ENCODE measurements at regions not wholly inside any gene's neighbourhood (a gene's known extent, or its start where the extent isn't known, plus 50 kb on each side); places are given as distances from the start of the nearest gene placed in this dataset.

DNA sequence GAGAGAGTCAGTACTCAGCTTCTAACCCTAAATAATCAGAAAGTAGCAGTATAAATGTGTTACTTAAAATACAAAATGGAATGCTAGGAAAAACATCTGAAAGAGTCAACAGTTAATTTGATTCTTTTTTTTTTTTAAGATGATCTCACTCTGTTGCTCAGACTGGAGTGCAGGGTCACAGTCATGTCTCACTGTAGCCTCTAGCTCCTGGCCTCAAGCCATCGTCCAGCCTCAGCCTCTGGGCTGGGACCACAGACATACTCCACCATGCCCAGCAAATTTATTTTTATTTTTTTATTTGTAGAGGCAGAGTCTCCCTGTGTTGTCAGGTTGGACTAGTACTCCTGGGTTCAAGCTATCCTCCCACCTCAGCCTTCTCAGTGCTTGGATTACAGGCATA, 424.9 kb downstream of the IRX2 start:
- no peaks in the 10 kb centered on the region for H3K79me2 ChIP-seq (ENCODE audit: low read length)
- H3K9ac ChIP-seq (ENCODE audit: low read length): no peak overlapping the region
- H3K4me1 ChIP-seq (ENCODE audit: low read length): no peaks in the 10 kb centered on the region
- no peaks in the 10 kb centered on the region for H3K9me3 ChIP-seq (ENCODE audit: insufficient read depth, low read length)
- no peaks in the 10 kb centered on the region for H4K20me1 ChIP-seq (ENCODE audit: insufficient read depth, low read length)
- no peak overlapping the region for H2AFZ ChIP-seq (ENCODE audit: low read depth, low read length)
- H3K27ac ChIP-seq (ENCODE audit: low read length): no peak overlapping the region
- H3K36me3 ChIP-seq (replicated peaks; ENCODE audit: low read depth, low read length): no peaks in the 10 kb centered on the region
- H3K4me2 ChIP-seq (ENCODE audit: low read length): no peak overlapping the region
- no peak for TF ChIP-seq EZH2phosphoT487 (IDR thresholded peaks at IDR 0.05; ENCODE audit: low read depth)
- TF ChIP-seq, protein P1, sequence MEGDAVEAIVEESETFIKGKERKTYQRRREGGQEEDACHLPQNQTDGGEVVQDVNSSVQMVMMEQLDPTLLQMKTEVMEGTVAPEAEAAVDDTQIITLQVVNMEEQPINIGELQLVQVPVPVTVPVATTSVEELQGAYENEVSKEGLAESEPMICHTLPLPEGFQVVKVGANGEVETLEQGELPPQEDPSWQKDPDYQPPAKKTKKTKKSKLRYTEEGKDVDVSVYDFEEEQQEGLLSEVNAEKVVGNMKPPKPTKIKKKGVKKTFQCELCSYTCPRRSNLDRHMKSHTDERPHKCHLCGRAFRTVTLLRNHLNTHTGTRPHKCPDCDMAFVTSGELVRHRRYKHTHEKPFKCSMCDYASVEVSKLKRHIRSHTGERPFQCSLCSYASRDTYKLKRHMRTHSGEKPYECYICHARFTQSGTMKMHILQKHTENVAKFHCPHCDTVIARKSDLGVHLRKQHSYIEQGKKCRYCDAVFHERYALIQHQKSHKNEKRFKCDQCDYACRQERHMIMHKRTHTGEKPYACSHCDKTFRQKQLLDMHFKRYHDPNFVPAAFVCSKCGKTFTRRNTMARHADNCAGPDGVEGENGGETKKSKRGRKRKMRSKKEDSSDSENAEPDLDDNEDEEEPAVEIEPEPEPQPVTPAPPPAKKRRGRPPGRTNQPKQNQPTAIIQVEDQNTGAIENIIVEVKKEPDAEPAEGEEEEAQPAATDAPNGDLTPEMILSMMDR (IDR thresholded peaks at IDR 0.05; ENCODE audit: low read depth, low read length): no peak
- H3K27me3 ChIP-seq (ENCODE audit: low read depth, low read length): no peaks in the 10 kb centered on the region
- H3K4me3 ChIP-seq (ENCODE audit: low read length): no peak overlapping the region

GRCh38 chr5:2324788-2325187, 426.7 kb downstream of the IRX2 start:
- H4K20me1 ChIP-seq (ENCODE audit: insufficient read depth, low read length): no peaks in the 10 kb centered on the region
- no peaks in the 10 kb centered on the region for H3K9me3 ChIP-seq (ENCODE audit: insufficient read depth, low read length)

DNA sequence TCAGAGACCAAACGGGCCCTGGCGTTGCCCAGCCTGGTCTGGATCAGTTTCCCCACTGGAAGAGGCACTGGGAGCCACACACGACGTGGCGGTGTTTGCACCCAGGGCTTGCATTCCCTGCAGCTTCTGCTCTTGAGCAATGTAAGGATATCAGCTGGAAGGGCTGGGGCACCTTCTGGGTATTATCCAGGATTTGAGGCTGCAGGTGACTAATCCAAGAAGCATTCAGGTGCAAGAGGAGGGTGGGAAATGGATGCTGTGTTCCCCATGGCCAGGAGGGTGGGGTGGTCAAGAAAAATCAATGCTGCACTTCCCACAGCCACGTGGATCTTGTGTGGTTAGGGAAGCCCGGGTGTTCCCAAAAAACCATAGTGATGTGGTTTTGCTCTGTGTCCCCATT, 430.9 kb downstream of the IRX2 start:
- Histone ChIP-seq H3K27me3 (ENCODE audit: low read depth, low read length) (no peaks in the 10 kb centered on the region), H2AFZ (ENCODE audit: low read depth, low read length) (no peak overlapping the region), H3K4me1 (ENCODE audit: low read length) (no peaks in the 10 kb centered on the region), H3K9ac (ENCODE audit: low read length) (no peak overlapping the region), H3K79me2 (ENCODE audit: low read length) (no peaks in the 10 kb centered on the region), H3K4me3 (ENCODE audit: low read length) (no peak overlapping the region), H3K4me2 (ENCODE audit: low read length) (no peak overlapping the region), H3K27ac (ENCODE audit: low read length) (no peak overlapping the region), H3K9me3 (ENCODE audit: insufficient read depth, low read length) (no peaks in the 10 kb centered on the region), H4K20me1 (ENCODE audit: insufficient read depth, low read length) (no peaks in the 10 kb centered on the region), H3K36me3 (replicated peaks; ENCODE audit: low read depth, low read length) (no peaks in the 10 kb centered on the region)
- TF ChIP-seq, protein P1 (IDR thresholded peaks at IDR 0.05; ENCODE audit: low read depth, low read length): no peak
- TF ChIP-seq EZH2phosphoT487 (IDR thresholded peaks at IDR 0.05; ENCODE audit: low read depth): no peak

More at GRCh38 chr5:2324788-2325187, 426.7 kb downstream of the IRX2 start:
- H3K36me3 ChIP-seq (replicated peaks; ENCODE audit: low read depth, low read length): no peaks in the 10 kb centered on the region
- H3K9ac ChIP-seq (ENCODE audit: low read length): no peak overlapping the region
- no peaks in the 10 kb centered on the region for H3K27me3 ChIP-seq (ENCODE audit: low read depth, low read length)
- H3K4me1 ChIP-seq (ENCODE audit: low read length): no peaks in the 10 kb centered on the region
- no peak overlapping the region for H3K27ac ChIP-seq (ENCODE audit: low read length)
- H3K4me3 ChIP-seq (ENCODE audit: low read length): no peak overlapping the region
- no peaks in the 10 kb centered on the region for H3K79me2 ChIP-seq (ENCODE audit: low read length)
- H3K4me2 ChIP-seq (ENCODE audit: low read length): no peak overlapping the region
- no peak overlapping the region for H2AFZ ChIP-seq (ENCODE audit: low read depth, low read length)
- TF ChIP-seq EZH2phosphoT487 (IDR thresholded peaks at IDR 0.05; ENCODE audit: low read depth): no peak
- TF ChIP-seq, protein P1 (IDR thresholded peaks at IDR 0.05; ENCODE audit: low read depth, low read length): no peak

- no peak overlapping the region for H2AFZ ChIP-seq (ENCODE audit: low read depth, low read length)
- no peaks in the 10 kb centered on the region for H4K20me1 ChIP-seq (ENCODE audit: insufficient read depth, low read length)
- H3K4me1 ChIP-seq (ENCODE audit: low read length): no peaks in the 10 kb centered on the region
- no peak overlapping the region for H3K4me2 ChIP-seq (ENCODE audit: low read length)
- H3K4me3 ChIP-seq (ENCODE audit: low read length): no peak overlapping the region
- no peaks in the 10 kb centered on the region for H3K9me3 ChIP-seq (ENCODE audit: insufficient read depth, low read length)
- TF ChIP-seq, protein P1 (IDR thresholded peaks at IDR 0.05; ENCODE audit: low read depth, low read length): no peak
- no peak for TF ChIP-seq EZH2phosphoT487 (IDR thresholded peaks at IDR 0.05; ENCODE audit: low read depth)
- H3K79me2 ChIP-seq (ENCODE audit: low read length): no peaks in the 10 kb centered on the region
- no peaks in the 10 kb centered on the region for H3K36me3 ChIP-seq (replicated peaks; ENCODE audit: low read depth, low read length)
- H3K9ac ChIP-seq (ENCODE audit: low read length): no peak overlapping the region
- H3K27ac ChIP-seq (ENCODE audit: low read length): no peak overlapping the region
- no peaks in the 10 kb centered on the region for H3K27me3 ChIP-seq (ENCODE audit: low read depth, low read length)
Measured at GRCh38 chr5:2317540-2317939, 433.9 kb downstream of the IRX2 start.

Data from OCI-LY3 (cell line).